Esophagus muscularis mucosa (tissue), 4 donors: ENCODE measurements at regions not wholly inside any gene's neighbourhood (a gene's known extent, or its start where the extent isn't known, plus 50 kb on each side); places are given as distances from the start of the nearest gene placed in this dataset.

Experiments
- DNase-seq: peaks from one replicate; pipeline ENCODE4 v3.0.0-alpha.2; 2017; ENCODE audit errors: extremely low spot score
- H3K27ac ChIP-seq, 4 donors: fragments of 200-600 bp; sonication (generic); replicated peaks in 1 of 4; 1 replicate in 3 of 4; 2 replicates in 1 of 4; pipeline ENCODE4 v1.5.1; 2016 to 2019; ENCODE audit warnings: mild to moderate bottlenecking in 1 of 4
- H3K27me3 ChIP-seq, 4 donors: fragments of 200-600 bp; sonication (generic); one replicate each; pipeline versions ENCODE4 v1.5.1 to v1.6.0; 2016 to 2019
- H3K36me3 ChIP-seq, 4 donors: fragments of 200-600 bp; sonication (generic); one replicate each; pipeline ENCODE4 v1.5.1; 2016 to 2019
- H3K4me1 ChIP-seq, 4 donors: fragments of 200-600 bp; sonication (generic); one replicate each; pipeline ENCODE4 v1.5.1; 2016 to 2019
- H3K4me3 ChIP-seq, 4 donors: fragments of 200-600 bp; sonication (generic); 1 replicate in 2 of 4; 2 replicates in 2 of 4; pipeline ENCODE4 v1.5.1; 2016 to 2019; ENCODE audit warnings: mild to moderate bottlenecking in 4 of 4, moderate library complexity in 1 of 4
- H3K9me3 ChIP-seq, 4 donors: fragments of 200-600 bp; sonication (generic); 1 replicate in 3 of 4; 2 replicates in 1 of 4; pipeline ENCODE4 v1.5.1; 2016 to 2019
- CTCF ChIP-seq, 3 experiments: fragments of 200-600 bp in 2 of 3; fragments of 450-650 bp in 1 of 3; sonication (generic) in 2 of 3; IDR thresholded peaks; one replicate each; pipeline ENCODE4 v1.5.1; 2017 to 2019; ENCODE audit warnings: antibody characterized with exemption in 3 of 3, mild to moderate bottlenecking in 2 of 3, moderate library complexity in 1 of 3
- EP300 ChIP-seq: sonication (generic); formaldehyde crosslinking; IDR thresholded peaks from one replicate; pipeline ENCODE4 v1.6.1; 2017; ENCODE audit warnings: antibody characterized with exemption
- POLR2A ChIP-seq: fragments of 450-650 bp; IDR thresholded peaks from one replicate; pipeline ENCODE4 v1.6.1; 2017; ENCODE audit warnings: antibody characterized with exemption, moderate library complexity, mild to moderate bottlenecking, low read depth
- POLR2AphosphoS5 ChIP-seq, 2 donors: sonication (generic); formaldehyde crosslinking; IDR thresholded peaks; one replicate each; pipeline ENCODE4 v1.6.1; 2017; ENCODE audit warnings: antibody characterized with exemption in 2 of 2
- WGBS: methylation state at CpG from one replicate; pipeline ENCODE4 v1.1.5; 2018; 5-methylcytosine and 5-hydroxymethylcytosine counted together
- intact Hi-C: fragments of 100-400 bp; cut with DNase I; formaldehyde crosslinking; loops from one replicate; pipeline ENCODE4 v1.15.1; 2023

GRCh38 chr5:143671021-143671420 is 140.9 kb upstream of the HMHB1 start:
- H3K27me3 ChIP-seq: no peaks in the 10 kb centered on the region
- no peaks in the 10 kb centered on the region for H3K36me3 ChIP-seq
- intact Hi-C loops: no loop called here
- no peaks in the 10 kb centered on the region for H3K9me3 ChIP-seq
- TF ChIP-seq POLR2AphosphoS5 (IDR thresholded peaks at IDR 0.05) (no peak), EP300 (no peak), POLR2A (no peak), CTCF (IDR thresholded peaks at IDR 0.05) (no peak)
- no peaks in the 10 kb centered on the region for H3K4me1 ChIP-seq
- WGBS: 92% methylated on average over 5 of the region's 5 CpGs
- H3K4me3 ChIP-seq: no peak overlapping the region
- no peak for DNase-seq
- H3K27ac ChIP-seq: no peak overlapping the region

- no peaks in the 10 kb centered on the region for H3K4me1 ChIP-seq
- no peaks in the 10 kb centered on the region for H3K9me3 ChIP-seq
- H3K27ac ChIP-seq: no peak overlapping the region
- 88% methylated on average over 4 of the region's 4 CpGs for WGBS
- no peaks in the 10 kb centered on the region for H3K27me3 ChIP-seq
- TF ChIP-seq POLR2A (no peak), POLR2AphosphoS5 (IDR thresholded peaks at IDR 0.05) (no peak), EP300 (no peak), CTCF (IDR thresholded peaks at IDR 0.05) (no peak)
- no peaks in the 10 kb centered on the region for H3K36me3 ChIP-seq
- DNase-seq: peak; percentile 74
- H3K4me3 ChIP-seq: no peak overlapping the region
- intact Hi-C loops: no loop called here
Observed at GRCh38 chr5:143665866-143666265, 146.1 kb upstream of the HMHB1 start.

- intact Hi-C loops: no loop called here
- Histone ChIP-seq H3K4me1 (no peaks in the 10 kb centered on the region), H3K27me3 (no peaks in the 10 kb centered on the region), H3K4me3 (no peak overlapping the region), H3K9me3 (no peaks in the 10 kb centered on the region), H3K36me3 (no peaks in the 10 kb centered on the region), H3K27ac (no peak overlapping the region)
- 77% methylated on average over 2 of the region's 2 CpGs for WGBS
- no peak for TF ChIP-seq POLR2AphosphoS5 (IDR thresholded peaks at IDR 0.05)
- no peak for TF ChIP-seq EP300
- TF ChIP-seq CTCF (IDR thresholded peaks at IDR 0.05): no peak
- TF ChIP-seq POLR2A: no peak
- DNase-seq: no peak
Observed at GRCh38 chr5:143664623-143665022, 147.3 kb upstream of the HMHB1 start.

GRCh38 chr5:143663872-143664271 is 148.1 kb upstream of the HMHB1 start:
- TF ChIP-seq POLR2A (no peak), CTCF (IDR thresholded peaks at IDR 0.05) (no peak), EP300 (no peak), POLR2AphosphoS5 (IDR thresholded peaks at IDR 0.05) (no peak)
- Histone ChIP-seq H3K27me3 (no peaks in the 10 kb centered on the region), H3K36me3 (no peaks in the 10 kb centered on the region), H3K4me1 (no peaks in the 10 kb centered on the region), H3K9me3 (no peaks in the 10 kb centered on the region), H3K27ac (no peak overlapping the region), H3K4me3 (no peak overlapping the region)
- intact Hi-C loops: no loop called here
- no peak for DNase-seq
- WGBS: 95% methylated on average over 2 of the region's 2 CpGs

- DNase-seq: no peak
- H3K9me3 ChIP-seq: no peaks in the 10 kb centered on the region
- no peaks in the 10 kb centered on the region for H3K27me3 ChIP-seq
- no peak overlapping the region for H3K4me3 ChIP-seq
- H3K27ac ChIP-seq: no peak overlapping the region
- 84% methylated on average over 1 of the region's 1 CpG for WGBS
- no peak for TF ChIP-seq EP300
- TF ChIP-seq CTCF (IDR thresholded peaks at IDR 0.05): no peak
- no peak for TF ChIP-seq POLR2A
- TF ChIP-seq POLR2AphosphoS5 (IDR thresholded peaks at IDR 0.05): no peak
- no peaks in the 10 kb centered on the region for H3K4me1 ChIP-seq
- intact Hi-C loops: no loop called here
- no peaks in the 10 kb centered on the region for H3K36me3 ChIP-seq
Observed at GRCh38 chr5:143662020-143662419, 149.9 kb upstream of the HMHB1 start.
